ENCODE measurements at regions not wholly inside any gene's neighbourhood (a gene's known extent, or its start where the extent isn't known, plus 50 kb on each side); places are given as distances from the start of the nearest gene placed in this dataset.

GRCh38 chr2:228646061-228646460 is 464.6 kb upstream of the SPHKAP start:
- H3K27ac ChIP-seq = no peak overlapping the region
- TF ChIP-seq ZFX (IDR thresholded peaks at IDR 0.05) (no peak), CTCF (conservative IDR thresholded peaks at IDR 0.05) (no peak)

GRCh38 chr2:228644199-228644598 is 462.7 kb upstream of the SPHKAP start:
- H3K27ac ChIP-seq = no peak overlapping the region
- TF ChIP-seq ZFX (IDR thresholded peaks at IDR 0.05) (no peak), CTCF (conservative IDR thresholded peaks at IDR 0.05) (no peak)

- TF ChIP-seq ZFX (IDR thresholded peaks at IDR 0.05) (no peak), CTCF (conservative IDR thresholded peaks at IDR 0.05) (no peak)
- H3K27ac ChIP-seq = no peak overlapping the region
Observed at GRCh38 chr2:228642861-228643260, 461.4 kb upstream of the SPHKAP start.

GRCh38 chr2:228630786-228631185 is 449.3 kb upstream of the SPHKAP start:
- TF ChIP-seq ZFX (IDR thresholded peaks at IDR 0.05) = no peak
- no peak for TF ChIP-seq CTCF (conservative IDR thresholded peaks at IDR 0.05)
- no peak overlapping the region for H3K27ac ChIP-seq

- TF ChIP-seq ZFX (IDR thresholded peaks at IDR 0.05) = no peak
- no peak for TF ChIP-seq CTCF (conservative IDR thresholded peaks at IDR 0.05)
- H3K27ac ChIP-seq = no peak overlapping the region
Observed at GRCh38 chr2:228629251-228629650, 447.8 kb upstream of the SPHKAP start.

GRCh38 chr2:228628682-228629081 is 447.2 kb upstream of the SPHKAP start:
- H3K27ac ChIP-seq = no peak overlapping the region
- no peak for TF ChIP-seq CTCF (conservative IDR thresholded peaks at IDR 0.05)
- no peak for TF ChIP-seq ZFX (IDR thresholded peaks at IDR 0.05)

GRCh38 chr2:228627510-228627909 is 446.0 kb upstream of the SPHKAP start:
- no peak for TF ChIP-seq ZFX (IDR thresholded peaks at IDR 0.05)
- no peak for TF ChIP-seq CTCF (conservative IDR thresholded peaks at IDR 0.05)
- no peak overlapping the region for H3K27ac ChIP-seq

All from C4-2B (cell line).